ENCODE measurements at regions not wholly inside any gene's neighbourhood (a gene's known extent, or its start where the extent isn't known, plus 50 kb on each side); places are given as distances from the start of the nearest gene placed in this dataset.

DNA sequence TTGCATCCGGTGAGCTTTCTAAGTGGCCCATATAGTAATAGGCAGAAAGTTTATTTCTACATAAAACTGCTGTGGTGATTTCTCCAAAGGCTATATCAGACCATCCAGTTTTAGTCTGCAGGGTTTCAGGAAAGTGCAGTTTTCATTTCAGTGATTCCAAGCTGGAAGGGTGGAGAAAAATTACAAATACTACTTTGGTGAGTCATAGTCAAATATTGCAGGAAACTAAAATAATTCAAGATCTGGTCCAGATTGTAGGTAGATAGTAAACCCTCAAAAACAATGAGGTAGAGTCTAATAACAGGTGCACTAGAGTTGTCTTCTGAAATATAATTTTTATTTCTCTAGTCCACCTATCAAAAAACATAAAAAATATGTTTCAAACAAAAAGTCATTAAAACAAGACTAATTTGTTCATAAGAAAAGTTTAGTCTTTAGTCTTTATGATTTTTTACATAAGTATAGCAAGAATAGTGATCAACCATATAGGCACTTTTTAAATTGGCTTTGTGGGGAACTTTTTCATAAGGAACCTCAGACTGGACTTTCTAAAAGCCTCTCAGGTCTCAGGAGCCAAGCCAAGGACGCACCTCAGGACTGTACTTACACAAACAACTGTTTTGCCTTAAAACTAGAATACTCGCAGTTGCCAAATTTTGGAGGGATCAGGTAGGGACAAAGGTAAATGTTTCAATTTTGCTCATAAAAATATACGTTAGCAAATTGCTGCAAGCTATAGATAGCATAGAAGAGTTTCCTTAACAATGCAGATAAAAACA, 101.8 kb upstream of the TLR3 start:
- no peak for DNase-seq (ENCODE audit: low spot score)
- TF ChIP-seq, protein P1, sequence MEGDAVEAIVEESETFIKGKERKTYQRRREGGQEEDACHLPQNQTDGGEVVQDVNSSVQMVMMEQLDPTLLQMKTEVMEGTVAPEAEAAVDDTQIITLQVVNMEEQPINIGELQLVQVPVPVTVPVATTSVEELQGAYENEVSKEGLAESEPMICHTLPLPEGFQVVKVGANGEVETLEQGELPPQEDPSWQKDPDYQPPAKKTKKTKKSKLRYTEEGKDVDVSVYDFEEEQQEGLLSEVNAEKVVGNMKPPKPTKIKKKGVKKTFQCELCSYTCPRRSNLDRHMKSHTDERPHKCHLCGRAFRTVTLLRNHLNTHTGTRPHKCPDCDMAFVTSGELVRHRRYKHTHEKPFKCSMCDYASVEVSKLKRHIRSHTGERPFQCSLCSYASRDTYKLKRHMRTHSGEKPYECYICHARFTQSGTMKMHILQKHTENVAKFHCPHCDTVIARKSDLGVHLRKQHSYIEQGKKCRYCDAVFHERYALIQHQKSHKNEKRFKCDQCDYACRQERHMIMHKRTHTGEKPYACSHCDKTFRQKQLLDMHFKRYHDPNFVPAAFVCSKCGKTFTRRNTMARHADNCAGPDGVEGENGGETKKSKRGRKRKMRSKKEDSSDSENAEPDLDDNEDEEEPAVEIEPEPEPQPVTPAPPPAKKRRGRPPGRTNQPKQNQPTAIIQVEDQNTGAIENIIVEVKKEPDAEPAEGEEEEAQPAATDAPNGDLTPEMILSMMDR (IDR thresholded peaks at IDR 0.05; ENCODE audit: extremely low read depth, missing control alignments) = no peak

DNA sequence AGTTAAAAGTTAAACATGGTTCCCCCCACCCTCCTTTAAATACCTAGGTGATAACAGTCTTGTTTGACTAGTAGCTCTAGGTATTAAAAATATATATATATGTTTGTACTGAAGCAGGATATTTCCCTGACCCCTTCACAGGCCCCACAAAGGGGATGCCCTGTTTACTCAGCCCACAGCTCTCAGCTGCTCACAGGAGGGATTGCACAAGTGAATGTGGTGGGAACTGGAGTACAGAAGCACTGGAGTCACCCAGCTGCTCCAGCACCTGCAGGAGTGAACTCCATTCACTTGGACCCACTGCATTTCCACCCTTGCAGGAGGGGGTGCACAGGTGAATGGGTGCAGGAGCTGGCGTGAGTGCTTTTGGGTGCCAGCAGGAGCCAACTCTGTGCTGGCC, 99.3 kb upstream of the TLR3 start:
- no peak for DNase-seq (ENCODE audit: low spot score)
- TF ChIP-seq, protein P1 (IDR thresholded peaks at IDR 0.05; ENCODE audit: extremely low read depth, missing control alignments) = no peak

DNA sequence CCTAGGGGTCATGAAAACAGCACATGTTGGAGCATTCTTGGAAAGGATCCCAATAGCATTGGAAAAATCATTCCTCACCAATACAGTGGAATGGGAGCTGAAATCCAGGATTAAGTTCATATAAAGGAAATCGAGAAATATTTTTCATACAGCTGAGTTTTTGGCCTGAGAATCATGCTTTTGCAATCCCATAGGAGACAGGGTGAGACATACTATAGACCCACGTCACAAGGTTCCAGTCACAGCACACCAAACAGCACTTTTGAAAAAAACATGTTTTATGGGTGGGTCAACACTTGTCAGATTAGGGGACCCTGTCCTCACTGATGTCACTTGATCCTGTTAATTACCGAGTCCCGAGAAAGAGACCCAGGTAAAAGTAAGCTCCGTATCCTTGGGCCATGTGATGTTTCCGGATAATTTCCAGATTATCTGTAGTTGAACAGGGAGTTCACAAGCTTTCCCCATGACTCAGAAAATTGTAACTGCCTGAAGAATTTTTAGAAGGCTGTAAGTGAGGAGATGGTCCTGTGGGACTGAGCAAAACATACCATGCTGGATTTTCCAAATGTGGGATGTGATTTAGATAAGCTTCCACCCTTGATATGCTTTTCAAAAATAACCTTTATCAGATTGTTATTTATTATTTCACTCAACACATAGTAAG, 80.9 kb upstream of the TLR3 start:
- DNase-seq (ENCODE audit: low spot score) = no peak
- TF ChIP-seq, protein P1 (IDR thresholded peaks at IDR 0.05; ENCODE audit: extremely low read depth, missing control alignments) = no peak

DNA sequence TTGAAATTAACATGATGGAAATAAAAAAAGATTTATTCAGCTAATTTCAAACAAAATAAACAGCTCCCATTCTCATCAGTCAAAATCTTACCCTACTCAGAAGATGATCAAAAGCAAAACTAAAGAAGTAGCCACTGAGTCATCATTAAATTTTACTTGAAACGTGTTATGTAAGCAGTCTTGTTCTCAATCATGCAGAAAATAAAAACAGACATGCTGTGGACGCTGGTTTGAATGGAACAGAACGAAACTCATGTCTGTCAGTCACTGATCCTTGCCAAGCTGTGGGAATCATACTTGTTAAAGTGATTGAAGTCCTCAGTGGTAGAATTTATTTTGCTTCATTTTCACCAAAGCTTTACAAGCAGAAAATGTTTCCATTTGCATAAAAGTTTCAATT, 77.2 kb upstream of the TLR3 start:
- TF ChIP-seq, protein P1 (IDR thresholded peaks at IDR 0.05; ENCODE audit: extremely low read depth, missing control alignments) = no peak

DNA sequence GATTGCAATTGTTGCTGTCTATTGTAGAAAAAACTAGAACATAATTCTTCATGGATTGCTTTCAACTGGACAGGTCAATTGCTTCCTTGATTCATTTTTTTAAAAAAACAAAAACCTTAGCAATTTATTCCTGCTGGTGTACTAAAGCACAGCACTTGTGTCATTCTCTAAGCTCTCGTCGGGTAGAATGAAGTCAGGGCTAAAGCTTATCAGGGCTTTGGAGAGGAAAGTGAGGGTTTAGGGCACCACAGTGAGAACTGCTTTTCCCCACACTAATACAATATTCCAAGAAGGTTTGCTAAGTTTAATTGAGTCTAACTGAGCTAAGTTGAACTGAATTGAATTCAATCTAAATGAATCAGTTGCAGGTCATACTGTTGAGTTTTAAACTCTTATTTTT, 76.4 kb upstream of the TLR3 start:
- DNase-seq (ENCODE audit: low spot score) = no peak

More for the DNA sequence above, 77.2 kb upstream of the TLR3 start:
- DNase-seq (ENCODE audit: low spot score) = peak; percentile 7

DNA sequence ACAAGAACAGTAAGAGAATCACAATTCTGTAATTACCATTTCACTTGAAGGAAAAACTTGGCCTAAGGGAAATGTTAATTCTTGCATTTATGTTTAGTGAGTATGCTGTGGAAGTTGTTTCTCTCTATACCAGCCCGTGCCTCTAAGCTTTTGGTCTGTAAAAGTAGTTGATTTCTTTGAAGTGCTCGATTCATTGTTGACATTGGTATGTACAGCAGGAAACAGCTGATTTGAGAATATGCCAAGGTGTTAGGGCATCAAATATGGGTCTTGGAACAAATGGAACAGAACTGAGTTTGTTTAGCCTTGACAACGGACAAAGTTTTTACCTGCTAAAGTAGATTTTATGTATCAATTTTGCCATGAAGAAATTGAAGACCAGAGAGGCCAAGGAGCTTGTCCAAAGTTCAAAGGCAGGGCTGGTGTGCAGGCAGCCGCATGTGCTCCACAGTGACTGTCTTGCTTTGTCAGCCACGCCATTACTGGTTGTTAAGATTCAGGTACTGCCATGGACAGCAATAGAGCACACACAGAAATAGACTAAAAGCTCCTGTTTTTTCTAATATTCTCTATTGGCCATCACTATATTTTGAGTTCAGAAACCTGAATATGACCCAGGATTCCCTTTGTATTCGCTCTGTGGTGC, 75.5 kb upstream of the TLR3 start:
- TF ChIP-seq, protein P1 (IDR thresholded peaks at IDR 0.05; ENCODE audit: extremely low read depth, missing control alignments) = no peak
- DNase-seq (ENCODE audit: low spot score) = no peak

More for the DNA sequence above, 76.4 kb upstream of the TLR3 start:
- TF ChIP-seq, protein P1 (IDR thresholded peaks at IDR 0.05; ENCODE audit: extremely low read depth, missing control alignments) = no peak

DNA sequence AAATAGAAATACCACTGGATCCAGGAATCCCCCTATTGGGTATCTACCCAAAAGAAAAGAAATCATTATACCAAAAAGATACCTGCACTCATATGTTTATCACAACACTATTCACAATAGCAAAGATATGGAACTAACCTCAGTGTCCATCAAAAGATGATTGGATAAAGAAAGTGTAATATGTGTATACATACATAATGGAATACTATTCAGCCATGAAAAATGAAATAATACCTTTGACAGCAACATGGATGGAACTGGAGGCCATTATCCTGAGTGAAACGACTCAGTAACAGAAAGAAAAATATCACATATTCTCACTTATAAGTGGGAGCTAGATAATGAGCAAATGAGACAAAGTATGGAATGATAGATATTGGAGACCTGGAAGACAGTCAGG, 74.2 kb upstream of the TLR3 start:
- TF ChIP-seq, protein P1 (IDR thresholded peaks at IDR 0.05; ENCODE audit: extremely low read depth, missing control alignments) = no peak
- no peak for DNase-seq (ENCODE audit: low spot score)

All from GM20000 (cell line).